ENCODE measurements at regions not wholly inside any gene's neighbourhood (a gene's known extent, or its start where the extent isn't known, plus 50 kb on each side); places are given as distances from the start of the nearest gene placed in this dataset.

DNA sequence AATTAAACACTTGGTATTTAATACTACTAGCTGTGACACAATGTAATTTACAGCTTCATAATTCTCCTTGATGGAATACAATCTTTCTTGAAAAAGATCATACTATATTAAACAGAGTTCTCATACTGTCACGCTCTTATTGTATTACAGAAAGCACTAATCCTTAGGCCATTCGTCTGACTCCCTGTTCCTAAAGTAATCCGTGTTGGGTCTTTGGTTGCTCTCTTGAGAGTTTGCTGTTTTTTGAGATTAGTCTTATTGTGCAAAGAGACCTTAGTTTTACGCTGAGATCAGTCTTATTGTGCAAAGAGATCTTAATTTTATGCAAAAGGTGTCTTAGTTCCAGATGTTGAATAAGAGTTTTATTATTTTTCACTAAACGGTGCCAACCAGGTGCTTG is 190.6 kb downstream of the ISL1 start:
- Histone ChIP-seq H3K9ac (ENCODE audit: low read length in 3 of 3) (no peak overlapping the region), H3K36me3 (ENCODE audit: control insufficient read depth in 2 of 3, insufficient read depth in 3 of 3, low read length in 3 of 3) (no peaks in the 10 kb centered on the region), H3K27me3 (ENCODE audit: control insufficient read depth, insufficient read depth, low read length) (no peaks in the 10 kb centered on the region), H3K4me3 (ENCODE audit: low read length in 3 of 3) (no peak overlapping the region), H3K27ac (ENCODE audit: low read depth in 2 of 2, low read length in 2 of 2) (no peak overlapping the region), H3K9me3 (ENCODE audit: control insufficient read depth in 2 of 3, insufficient read depth in 1 of 3, low read length in 3 of 3) (peaks cover 0 to 6% (median 4%) of the 10 kb centered on the region in 3 donors), H3K4me1 (ENCODE audit: control insufficient read depth in 2 of 3, insufficient read depth in 2 of 3, low read depth in 1 of 3, low read length in 3 of 3) (no peaks in the 10 kb centered on the region)
- no peak for FAIRE-seq
- no peak for DNase-seq
- intact Hi-C loops (cut with DNase I) = no loop called here
- TF ChIP-seq, protein P1, sequence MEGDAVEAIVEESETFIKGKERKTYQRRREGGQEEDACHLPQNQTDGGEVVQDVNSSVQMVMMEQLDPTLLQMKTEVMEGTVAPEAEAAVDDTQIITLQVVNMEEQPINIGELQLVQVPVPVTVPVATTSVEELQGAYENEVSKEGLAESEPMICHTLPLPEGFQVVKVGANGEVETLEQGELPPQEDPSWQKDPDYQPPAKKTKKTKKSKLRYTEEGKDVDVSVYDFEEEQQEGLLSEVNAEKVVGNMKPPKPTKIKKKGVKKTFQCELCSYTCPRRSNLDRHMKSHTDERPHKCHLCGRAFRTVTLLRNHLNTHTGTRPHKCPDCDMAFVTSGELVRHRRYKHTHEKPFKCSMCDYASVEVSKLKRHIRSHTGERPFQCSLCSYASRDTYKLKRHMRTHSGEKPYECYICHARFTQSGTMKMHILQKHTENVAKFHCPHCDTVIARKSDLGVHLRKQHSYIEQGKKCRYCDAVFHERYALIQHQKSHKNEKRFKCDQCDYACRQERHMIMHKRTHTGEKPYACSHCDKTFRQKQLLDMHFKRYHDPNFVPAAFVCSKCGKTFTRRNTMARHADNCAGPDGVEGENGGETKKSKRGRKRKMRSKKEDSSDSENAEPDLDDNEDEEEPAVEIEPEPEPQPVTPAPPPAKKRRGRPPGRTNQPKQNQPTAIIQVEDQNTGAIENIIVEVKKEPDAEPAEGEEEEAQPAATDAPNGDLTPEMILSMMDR (IDR thresholded peaks at IDR 0.05; ENCODE audit: borderline replicate concordance, extremely low read depth, insufficient read depth) = no peak

DNA sequence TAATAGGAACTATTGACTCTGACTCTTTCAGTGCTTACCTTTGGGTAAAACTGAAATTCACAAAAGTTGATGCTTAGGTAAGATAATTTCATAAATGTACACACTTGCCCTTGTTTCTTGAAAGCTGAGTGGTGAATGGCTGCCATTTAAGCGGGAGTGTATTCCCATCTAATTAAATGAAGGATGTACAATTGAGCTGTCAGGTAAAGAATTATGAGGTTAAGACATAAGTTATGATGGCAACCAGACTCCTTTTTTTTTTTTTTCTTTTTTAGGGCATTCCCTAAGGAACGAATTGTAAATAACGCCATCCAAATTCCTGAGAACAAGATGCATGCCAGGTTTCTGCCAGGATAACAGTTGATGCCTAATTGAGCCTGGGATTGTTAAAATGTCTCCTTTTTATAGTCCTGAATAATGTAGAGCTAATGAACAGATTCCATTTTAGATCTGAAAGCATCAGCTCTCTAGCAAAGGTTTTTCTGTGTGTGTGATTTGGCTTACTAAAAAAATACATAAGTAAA is 199.7 kb downstream of the ISL1 start:
- Histone ChIP-seq H3K36me3 (ENCODE audit: control insufficient read depth in 2 of 3, insufficient read depth in 3 of 3, low read length in 3 of 3) (no peaks in the 10 kb centered on the region), H3K9me3 (ENCODE audit: control insufficient read depth in 2 of 3, insufficient read depth in 1 of 3, low read length in 3 of 3) (no peaks in the 10 kb centered on the region), H3K27ac (ENCODE audit: low read depth in 2 of 2, low read length in 2 of 2) (no peak overlapping the region), H3K4me1 (ENCODE audit: control insufficient read depth in 2 of 3, insufficient read depth in 2 of 3, low read depth in 1 of 3, low read length in 3 of 3) (no peaks in the 10 kb centered on the region), H3K27me3 (ENCODE audit: control insufficient read depth, insufficient read depth, low read length) (no peaks in the 10 kb centered on the region), H3K9ac (ENCODE audit: low read length in 3 of 3) (no peak overlapping the region), H3K4me3 (ENCODE audit: low read length in 3 of 3) (no peak overlapping the region)
- DNase-seq (peak in 1 of 5 donors; percentile 2), FAIRE-seq (no peak)
- intact Hi-C loops (cut with DNase I) = no loop called here
- TF ChIP-seq, protein P1 (IDR thresholded peaks at IDR 0.05; ENCODE audit: borderline replicate concordance, extremely low read depth, insufficient read depth) = no peak

DNA sequence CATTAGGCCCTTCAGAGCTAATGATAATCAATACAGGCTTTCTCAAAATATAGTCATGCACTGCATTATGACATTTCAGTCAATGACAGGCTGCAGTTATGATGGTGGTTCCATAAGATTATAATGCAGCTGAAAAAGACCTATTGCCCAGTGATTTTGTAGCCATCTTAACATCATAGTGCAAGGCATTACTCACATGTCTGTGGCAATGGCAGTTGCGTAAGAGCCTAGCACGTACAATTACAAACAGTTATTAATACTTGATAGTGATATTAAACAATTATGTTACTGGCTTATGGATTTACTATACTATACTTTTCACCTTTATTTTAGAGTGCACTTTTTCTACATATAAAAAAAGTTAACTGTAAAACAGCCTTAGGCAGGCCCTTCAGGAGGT is 214.8 kb downstream of the ISL1 start:
- Histone ChIP-seq H3K4me1 (ENCODE audit: control insufficient read depth in 2 of 3, insufficient read depth in 2 of 3, low read depth in 1 of 3, low read length in 3 of 3) (no peaks in the 10 kb centered on the region), H3K9ac (ENCODE audit: low read length in 3 of 3) (no peak overlapping the region), H3K36me3 (ENCODE audit: control insufficient read depth in 2 of 3, insufficient read depth in 3 of 3, low read length in 3 of 3) (no peaks in the 10 kb centered on the region), H3K27me3 (ENCODE audit: control insufficient read depth, insufficient read depth, low read length) (no peaks in the 10 kb centered on the region), H3K27ac (ENCODE audit: low read depth in 2 of 2, low read length in 2 of 2) (no peak overlapping the region), H3K9me3 (ENCODE audit: control insufficient read depth in 2 of 3, insufficient read depth in 1 of 3, low read length in 3 of 3) (no peaks in the 10 kb centered on the region), H3K4me3 (ENCODE audit: low read length in 3 of 3) (no peak overlapping the region)
- FAIRE-seq (no peak), DNase-seq (no peak)
- intact Hi-C loops (cut with DNase I) = no loop called here
- TF ChIP-seq, protein P1 (IDR thresholded peaks at IDR 0.05; ENCODE audit: borderline replicate concordance, extremely low read depth, insufficient read depth) = no peak

DNA sequence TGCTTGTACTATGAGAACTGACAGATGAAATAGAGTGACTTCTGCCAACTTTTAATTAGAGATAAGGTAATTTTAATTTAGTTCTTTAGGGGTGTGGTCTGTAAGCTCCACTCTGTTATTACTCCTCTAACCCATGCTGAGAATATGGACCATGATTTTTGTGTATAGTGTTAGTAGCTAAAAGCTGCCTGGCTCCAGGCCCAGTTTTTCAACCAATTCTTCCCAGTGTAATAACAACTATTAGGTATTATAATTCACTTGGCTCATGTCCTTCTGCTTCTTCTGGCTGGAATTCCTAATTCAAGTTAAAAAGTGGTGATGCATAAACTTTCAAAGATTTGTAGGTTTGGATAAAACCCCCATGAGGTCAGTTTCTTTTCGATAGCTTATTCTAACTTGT is 216.3 kb downstream of the ISL1 start:
- TF ChIP-seq, protein P1 (IDR thresholded peaks at IDR 0.05; ENCODE audit: borderline replicate concordance, extremely low read depth, insufficient read depth) = no peak
- no peak overlapping the region for H3K9ac ChIP-seq (ENCODE audit: low read length in 3 of 3)
- FAIRE-seq (no peak), DNase-seq (no peak)
- no peaks in the 10 kb centered on the region for H3K27me3 ChIP-seq (ENCODE audit: control insufficient read depth, insufficient read depth, low read length)
- no peak overlapping the region for H3K27ac ChIP-seq (ENCODE audit: low read depth in 2 of 2, low read length in 2 of 2)
- intact Hi-C loops (cut with DNase I) = no loop called here
- H3K4me3 ChIP-seq (ENCODE audit: low read length in 3 of 3) = no peak overlapping the region
- H3K4me1 ChIP-seq (ENCODE audit: control insufficient read depth in 2 of 3, insufficient read depth in 2 of 3, low read depth in 1 of 3, low read length in 3 of 3) = no peaks in the 10 kb centered on the region
- H3K36me3 ChIP-seq (ENCODE audit: control insufficient read depth in 2 of 3, insufficient read depth in 3 of 3, low read length in 3 of 3) = no peaks in the 10 kb centered on the region
- no peaks in the 10 kb centered on the region for H3K9me3 ChIP-seq (ENCODE audit: control insufficient read depth in 2 of 3, insufficient read depth in 1 of 3, low read length in 3 of 3)
